ENCODE measurements at regions not wholly inside any gene's neighbourhood (a gene's known extent, or its start where the extent isn't known, plus 50 kb on each side); places are given as distances from the start of the nearest gene placed in this dataset.

- TF ChIP-seq GABPA (IDR thresholded peaks at IDR 0.05; ENCODE audit: borderline replicate concordance, insufficient read depth, low read length) (no peak), JUN (IDR thresholded peaks at IDR 0.05; ENCODE audit: low read depth, low read length) (no peak), CTCF (IDR thresholded peaks at IDR 0.05; ENCODE audit: control extremely low read depth in 1 of 3, insufficient read depth in 1 of 3, low read depth in 1 of 3, low read length in 3 of 3) (no peak), MAFK (IDR thresholded peaks at IDR 0.05; ENCODE audit: low read depth, low read length) (no peak), EP300 (IDR thresholded peaks at IDR 0.05; ENCODE audit: borderline replicate concordance in 1 of 2, low read depth in 2 of 2, low read length in 2 of 2) (no peak), EZH2 (IDR thresholded peaks at IDR 0.05; ENCODE audit: low read depth, low read length, severe bottlenecking) (no peak), RXRA (IDR thresholded peaks at IDR 0.05; ENCODE audit: insufficient read depth, low read depth, low read length) (no peak), MAX (IDR thresholded peaks at IDR 0.05) (no peak), POLR2A (IDR thresholded peaks at IDR 0.05; ENCODE audit: control extremely low read depth in 1 of 2, low read depth in 2 of 2, low read length in 2 of 2) (no peak), CBX5 (IDR thresholded peaks at IDR 0.05; ENCODE audit: low read depth, low read length) (no peak), CBX8 (IDR thresholded peaks at IDR 0.05; ENCODE audit: borderline replicate concordance, low read depth, low read length) (no peak), ATF3 (IDR thresholded peaks at IDR 0.05; ENCODE audit: insufficient read depth, low read depth, low read length) (no peak), POLR2AphosphoS5 (IDR thresholded peaks at IDR 0.05; ENCODE audit: low read depth, low read length) (no peak)
Measured at GRCh38 chr11:80355251-80355650, 914.4 kb upstream of the TENM4 start.

All from H1 (cell line).